Keratinocyte (primary cell): ENCODE measurements at regions not wholly inside any gene's neighbourhood (a gene's known extent, or its start where the extent isn't known, plus 50 kb on each side); places are given as distances from the start of the nearest gene placed in this dataset.

Experiments
- DNase-seq: peaks from one replicate; pipeline ENCODE4 v3.0.0-alpha.2; 2011; ENCODE audit warnings: low read depth, missing footprints, low spot score
- FAIRE-seq: peaks from 2 replicates; lab custom pipeline; 2011; peaks lifted over from hg19 to GRCh38; lab: Jason Lieb, UNC
- H2AFZ ChIP-seq: 2 replicates; pipeline ENCODE4 v1.6.0; 2012; ENCODE audit warnings: low read length, control low read depth, inconsistent platforms; ENCODE audit not compliant: control insufficient read depth
- H3K27ac ChIP-seq: 2 replicates; pipeline ENCODE4 v1.5.1; 2011; ENCODE audit warnings: low read length; ENCODE audit not compliant: control insufficient read depth, insufficient read depth
- H3K27me3 ChIP-seq: 3 replicates; pipeline ENCODE4 v1.6.0; 2011; ENCODE audit warnings: low read length; ENCODE audit not compliant: control insufficient read depth, insufficient read depth; ENCODE audit errors: extremely low read depth
- H3K36me3 ChIP-seq, 2 experiments: 2 replicates in 1 of 2; 3 replicates in 1 of 2; pipeline ENCODE4 v1.5.1; 2011; ENCODE audit warnings: low read length in 2 of 2, mild to moderate bottlenecking in 1 of 2; ENCODE audit not compliant: control insufficient read depth in 2 of 2, insufficient read depth in 2 of 2; ENCODE audit errors: extremely low read depth in 1 of 2
- H3K4me1 ChIP-seq: 3 replicates; pipeline ENCODE4 v1.5.1; 2011; ENCODE audit warnings: low read length; ENCODE audit not compliant: control insufficient read depth, insufficient read depth; ENCODE audit errors: extremely low read depth
- H3K4me2 ChIP-seq: 3 replicates; pipeline ENCODE4 v1.6.0; 2011; ENCODE audit warnings: low read depth, low read length; ENCODE audit not compliant: control insufficient read depth, insufficient read depth; ENCODE audit errors: extremely low read depth
- H3K4me3 ChIP-seq, 3 experiments: fragments of 200-600 bp in 1 of 3; sonication (generic) in 1 of 3; 2 replicates in 2 of 3; 3 replicates in 1 of 3; pipeline ENCODE4 v1.5.1; 2011 to 2016; ENCODE audit warnings: low read length in 3 of 3, mild to moderate bottlenecking in 3 of 3, control low read depth in 2 of 3, inconsistent platforms in 1 of 3, low read depth in 1 of 3, mixed read lengths in 1 of 3, mixed run types in 1 of 3, moderate library complexity in 1 of 3; ENCODE audit not compliant: control insufficient read depth in 2 of 3, insufficient read depth in 2 of 3; ENCODE audit errors: extremely low read depth in 1 of 3
- H3K79me2 ChIP-seq: 2 replicates; pipeline ENCODE4 v1.6.0; 2012; ENCODE audit warnings: low read length; ENCODE audit not compliant: control insufficient read depth, insufficient read depth
- H3K9ac ChIP-seq: 3 replicates; pipeline ENCODE4 v1.6.0; 2011; ENCODE audit warnings: low read length; ENCODE audit not compliant: control insufficient read depth, insufficient read depth; ENCODE audit errors: extremely low read depth
- H3K9me1 ChIP-seq: 3 replicates; pipeline ENCODE4 v1.6.0; 2011; ENCODE audit warnings: low read length; ENCODE audit not compliant: control insufficient read depth, insufficient read depth; ENCODE audit errors: extremely low read depth
- H3K9me3 ChIP-seq: 2 replicates; pipeline ENCODE4 v1.5.1; 2012; ENCODE audit warnings: low read depth, low read length; ENCODE audit not compliant: control insufficient read depth
- H4K20me1 ChIP-seq: 3 replicates; pipeline ENCODE4 v1.6.0; 2011; ENCODE audit warnings: low read length; ENCODE audit not compliant: control insufficient read depth, insufficient read depth; ENCODE audit errors: extremely low read depth
- CTCF ChIP-seq, 3 experiments: IDR thresholded peaks in 1 of 3; conservative IDR thresholded peaks in 1 of 3; optimal IDR thresholded peaks in 1 of 3; 2 replicates in 2 of 3; 3 replicates in 1 of 3; pipeline versions ENCODE3 to v1.5.1; 2011; ENCODE audit warnings: low read length in 3 of 3, mild to moderate bottlenecking in 3 of 3, moderate library complexity in 2 of 3, control low read depth in 1 of 3, inconsistent platforms in 1 of 3; ENCODE audit not compliant: insufficient read depth in 2 of 3; ENCODE audit errors: extremely low read depth in 1 of 3
- EZH2 ChIP-seq: IDR thresholded peaks from one replicate; pipeline ENCODE4 v1.6.1; 2012; ENCODE audit warnings: inconsistent platforms, mild to moderate bottlenecking, low read length, moderate library complexity
- dilution Hi-C: fragments of 300-500 bp; cut with MboI; formaldehyde crosslinking; loops from one replicate; pipeline ENCODE4 v1.7.0; 2020; ENCODE audit warnings: low sequenced_read_pairs; ENCODE audit not compliant: extremely low pct_ligation_motif_present

- no peaks in the 10 kb centered on the region for H3K9me1 ChIP-seq
- FAIRE-seq (no peak), DNase-seq (no peak)
- TF ChIP-seq EZH2 (no peak), CTCF (optimal IDR thresholded peaks at IDR 0.05 in 1 of 3, IDR thresholded peaks at IDR 0.05 in 1 of 3, conservative IDR thresholded peaks at IDR 0.05 in 1 of 3; ENCODE audit: extremely low read depth in 1 of 3, insufficient read depth in 2 of 3, low read length in 3 of 3) (no peak)
- no peaks in the 10 kb centered on the region for H3K9me3 ChIP-seq
- no peak overlapping the region for H3K27ac ChIP-seq
- H3K4me1 ChIP-seq, result peaks cover 10% of the 10 kb centered on the region
- H3K27me3 ChIP-seq, result no peaks in the 10 kb centered on the region
- H3K36me3 ChIP-seq, result no peaks in the 10 kb centered on the region
- H3K79me2 ChIP-seq, result no peaks in the 10 kb centered on the region
- no peak overlapping the region for H3K9ac ChIP-seq
- dilution Hi-C loops, result no loop called here
- no peak overlapping the region for H2AFZ ChIP-seq
- H4K20me1 ChIP-seq, result no peaks in the 10 kb centered on the region
- H3K4me3 ChIP-seq, result no peak overlapping the region
- H3K4me2 ChIP-seq, result no peak overlapping the region
Observed at GRCh38 chr9:107426126-107426525, 63.4 kb downstream of the KLF4 start.

- Histone ChIP-seq H4K20me1 (no peaks in the 10 kb centered on the region), H2AFZ (peak overlapping the region; percentile 86), H3K9me1 (no peaks in the 10 kb centered on the region), H3K27ac (peak overlapping the region; percentile 16), H3K36me3 (no peaks in the 10 kb centered on the region), H3K9me3 (no peaks in the 10 kb centered on the region), H3K9ac (peak overlapping the region; percentile 37), H3K4me3 (no peak overlapping the region), H3K79me2 (no peaks in the 10 kb centered on the region), H3K4me2 (peak overlapping the region; percentile 63), H3K27me3 (no peaks in the 10 kb centered on the region), H3K4me1 (peaks cover 10% of the 10 kb centered on the region)
- FAIRE-seq, result no peak
- TF ChIP-seq CTCF (optimal IDR thresholded peaks at IDR 0.05 in 1 of 3, IDR thresholded peaks at IDR 0.05 in 1 of 3, conservative IDR thresholded peaks at IDR 0.05 in 1 of 3; ENCODE audit: extremely low read depth in 1 of 3, insufficient read depth in 2 of 3, low read length in 3 of 3) (peak; percentile 87 to 99 (median 92)), EZH2 (no peak)
- dilution Hi-C loops, result no loop called here
- peak; percentile 36 for DNase-seq
Observed at GRCh38 chr9:107425101-107426025, 64.2 kb downstream of the KLF4 start.
